ENCODE measurements at regions not wholly inside any gene's neighbourhood (a gene's known extent, or its start where the extent isn't known, plus 50 kb on each side); places are given as distances from the start of the nearest gene placed in this dataset.

GRCh38 chr5:158267228-158267627 is 408.3 kb upstream of the CLINT1 start:
- Histone ChIP-seq H3K4me1 (no peaks in the 10 kb centered on the region), H3K27ac (no peak overlapping the region)
- 93% methylated on average over 2 of the region's 2 CpGs for WGBS

GRCh38 chr5:158265931-158266700 is 407.2 kb upstream of the CLINT1 start:
- Histone ChIP-seq H3K4me1 (no peaks in the 10 kb centered on the region), H3K9me3 (no peaks in the 10 kb centered on the region)
- 45% methylated on average over 4 of the region's 4 CpGs for WGBS

More at GRCh38 chr5:158267228-158267627, 408.3 kb upstream of the CLINT1 start:
- H3K4me3 ChIP-seq = no peak overlapping the region
- TF ChIP-seq POLR2A (IDR thresholded peaks at IDR 0.05) (no peak), POLR2AphosphoS5 (IDR thresholded peaks at IDR 0.05) (no peak), EP300 (IDR thresholded peaks at IDR 0.05) (no peak), CTCF (IDR thresholded peaks at IDR 0.05) (no peak)
- H3K27me3 ChIP-seq = no peaks in the 10 kb centered on the region
- H3K9me3 ChIP-seq = no peaks in the 10 kb centered on the region
- no peak for DNase-seq (ENCODE audit: low spot score in 2 of 2)
- H3K36me3 ChIP-seq = no peaks in the 10 kb centered on the region

GRCh38 chr5:158265346-158265745 is 406.4 kb upstream of the CLINT1 start:
- no peak for DNase-seq (ENCODE audit: low spot score in 2 of 2)
- H3K4me1 ChIP-seq = no peaks in the 10 kb centered on the region
- no peaks in the 10 kb centered on the region for H3K36me3 ChIP-seq
- H3K4me3 ChIP-seq = no peak overlapping the region
- H3K9me3 ChIP-seq = no peaks in the 10 kb centered on the region
- no peaks in the 10 kb centered on the region for H3K27me3 ChIP-seq
- TF ChIP-seq CTCF (IDR thresholded peaks at IDR 0.05) = no peak
- TF ChIP-seq POLR2A (IDR thresholded peaks at IDR 0.05) = no peak
- TF ChIP-seq POLR2AphosphoS5 (IDR thresholded peaks at IDR 0.05) = no peak
- no peak for TF ChIP-seq EP300 (IDR thresholded peaks at IDR 0.05)
- H3K27ac ChIP-seq = no peak overlapping the region

More at GRCh38 chr5:158265931-158266700, 407.2 kb upstream of the CLINT1 start:
- no peaks in the 10 kb centered on the region for H3K27me3 ChIP-seq
- TF ChIP-seq CTCF (IDR thresholded peaks at IDR 0.05) (no peak), EP300 (IDR thresholded peaks at IDR 0.05) (no peak), POLR2AphosphoS5 (IDR thresholded peaks at IDR 0.05) (no peak), POLR2A (IDR thresholded peaks at IDR 0.05) (no peak)
- no peak for DNase-seq (ENCODE audit: low spot score in 2 of 2)
- no peak overlapping the region for H3K27ac ChIP-seq
- no peak overlapping the region for H3K4me3 ChIP-seq
- H3K36me3 ChIP-seq = no peaks in the 10 kb centered on the region

- 83% methylated on average over 2 of the region's 2 CpGs for WGBS
- H3K36me3 ChIP-seq = no peaks in the 10 kb centered on the region
- TF ChIP-seq POLR2AphosphoS5 (IDR thresholded peaks at IDR 0.05) (no peak), CTCF (IDR thresholded peaks at IDR 0.05) (no peak), EP300 (IDR thresholded peaks at IDR 0.05) (no peak), POLR2A (IDR thresholded peaks at IDR 0.05) (no peak)
- H3K4me1 ChIP-seq = no peaks in the 10 kb centered on the region
- no peaks in the 10 kb centered on the region for H3K27me3 ChIP-seq
- no peak overlapping the region for H3K4me3 ChIP-seq
- DNase-seq (ENCODE audit: low spot score in 2 of 2) = no peak
- H3K9me3 ChIP-seq = no peaks in the 10 kb centered on the region
- no peak overlapping the region for H3K27ac ChIP-seq
Measured at GRCh38 chr5:158264264-158264663, 405.3 kb upstream of the CLINT1 start.

- Histone ChIP-seq H3K27ac (no peak overlapping the region), H3K9me3 (no peaks in the 10 kb centered on the region), H3K36me3 (no peaks in the 10 kb centered on the region), H3K4me1 (no peaks in the 10 kb centered on the region), H3K27me3 (no peaks in the 10 kb centered on the region), H3K4me3 (no peak overlapping the region)
- TF ChIP-seq POLR2AphosphoS5 (IDR thresholded peaks at IDR 0.05) (no peak), EP300 (IDR thresholded peaks at IDR 0.05) (no peak), POLR2A (IDR thresholded peaks at IDR 0.05) (no peak), CTCF (IDR thresholded peaks at IDR 0.05) (no peak)
- DNase-seq (ENCODE audit: low spot score in 2 of 2) = no peak
- WGBS = 64% methylated on average over 3 of the region's 3 CpGs
Measured at GRCh38 chr5:158261674-158262367, 402.9 kb upstream of the CLINT1 start.
